IMR-90 (cell line): ENCODE measurements at regions not wholly inside any gene's neighbourhood (a gene's known extent, or its start where the extent isn't known, plus 50 kb on each side); places are given as distances from the start of the nearest gene placed in this dataset.

ENCODE experiments used
- BHLHE40 ChIP-seq: fragments of 150-350 bp; IDR thresholded peaks from 2 replicates; pipeline ENCODE4 v1.6.1; 2016; ENCODE audit warnings: mild to moderate bottlenecking, low read depth, low read length
- CEBPB ChIP-seq: IDR thresholded peaks from 2 replicates; pipeline ENCODE4 v1.6.1; 2012; ENCODE audit warnings: low read depth, low read length, improper control_type of control experiment
- CHD1 ChIP-seq: IDR thresholded peaks from 2 replicates; pipeline ENCODE4 v1.6.1; 2012; ENCODE audit warnings: low read depth, low read length, improper control_type of control experiment
- CTCF ChIP-seq: conservative IDR thresholded peaks from 2 replicates; pipeline ENCODE4 v1.5.1; 2012; ENCODE audit warnings: mild to moderate bottlenecking, low read depth, low read length, improper control_type of control experiment
- MAFK ChIP-seq: IDR thresholded peaks from 2 replicates; pipeline ENCODE4 v1.6.1; 2012; ENCODE audit warnings: low read depth, low read length, improper control_type of control experiment
- NFE2L2 ChIP-seq: fragments of 150-350 bp; IDR thresholded peaks from 2 replicates; pipeline ENCODE4 v1.6.1; 2016; ENCODE audit warnings: low read depth, mild to moderate bottlenecking, low read length
- POLR2A ChIP-seq: IDR thresholded peaks from 2 replicates; pipeline ENCODE4 v1.6.1; 2012; ENCODE audit warnings: mild to moderate bottlenecking, low read depth, low read length
- RAD21 ChIP-seq: IDR thresholded peaks from 2 replicates; pipeline ENCODE4 v1.6.1; 2012; ENCODE audit warnings: low read length, improper control_type of control experiment
- RCOR1 ChIP-seq: IDR thresholded peaks from 2 replicates; pipeline ENCODE4 v1.6.1; 2012; ENCODE audit warnings: mild to moderate bottlenecking, low read length, improper control_type of control experiment; ENCODE audit not compliant: insufficient replicate concordance
- RFX5 ChIP-seq: IDR thresholded peaks from 2 replicates; pipeline ENCODE4 v1.8.0; 2012; ENCODE audit warnings: low read depth, mild to moderate bottlenecking, low read length, moderate library complexity
- SMC3 ChIP-seq: fragments of 150-350 bp; IDR thresholded peaks from 2 replicates; pipeline ENCODE4 v1.6.1; 2016; ENCODE audit warnings: low read depth, mild to moderate bottlenecking, antibody characterized with exemption, low read length, moderate library complexity

DNA sequence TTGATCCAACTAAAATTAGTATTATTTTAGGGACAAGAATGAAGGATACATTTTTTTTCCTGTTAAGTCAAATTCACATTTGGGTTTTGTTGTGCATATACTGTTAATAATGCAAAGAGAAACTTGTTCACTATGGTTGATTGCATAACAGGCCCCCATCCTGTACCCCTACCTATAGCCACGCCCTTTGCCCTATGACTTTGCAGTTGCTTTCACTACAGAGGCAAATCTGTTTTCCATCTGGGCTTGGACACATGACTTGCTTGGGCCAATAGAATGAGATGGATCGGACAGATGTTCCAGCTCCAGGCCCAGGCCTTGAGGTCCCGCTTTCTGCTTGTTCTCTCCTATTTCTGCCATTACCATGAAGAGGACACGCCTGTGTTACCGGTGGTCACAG is 278.5 kb upstream of the HNRNPA3 start:
- no peak for TF ChIP-seq MAFK
- no peak for TF ChIP-seq RAD21
- no peak for TF ChIP-seq CTCF
- TF ChIP-seq POLR2A = no peak
- no peak for TF ChIP-seq NFE2L2
- no peak for TF ChIP-seq CEBPB
- TF ChIP-seq SMC3 = no peak
- no peak for TF ChIP-seq BHLHE40
- TF ChIP-seq RFX5 = no peak
- TF ChIP-seq CHD1 = no peak
- TF ChIP-seq RCOR1 = no peak
